Stimulated activated CD4-positive, alpha-beta T cell treated with anti-CD3 and anti-CD28 coated beads, TNF-alpha, amount 100 ng/mL, for 48 hours (primary cell): ENCODE measurements at regions not wholly inside any gene's neighbourhood (a gene's known extent, or its start where the extent isn't known, plus 50 kb on each side); places are given as distances from the start of the nearest gene placed in this dataset.

ENCODE experiments used
- DNase-seq, 3 donors: peaks; one replicate each; pipeline ENCODE4 v3.0.0-alpha.2; 2020; ENCODE audit warnings: low read depth in 3 of 3

DNA sequence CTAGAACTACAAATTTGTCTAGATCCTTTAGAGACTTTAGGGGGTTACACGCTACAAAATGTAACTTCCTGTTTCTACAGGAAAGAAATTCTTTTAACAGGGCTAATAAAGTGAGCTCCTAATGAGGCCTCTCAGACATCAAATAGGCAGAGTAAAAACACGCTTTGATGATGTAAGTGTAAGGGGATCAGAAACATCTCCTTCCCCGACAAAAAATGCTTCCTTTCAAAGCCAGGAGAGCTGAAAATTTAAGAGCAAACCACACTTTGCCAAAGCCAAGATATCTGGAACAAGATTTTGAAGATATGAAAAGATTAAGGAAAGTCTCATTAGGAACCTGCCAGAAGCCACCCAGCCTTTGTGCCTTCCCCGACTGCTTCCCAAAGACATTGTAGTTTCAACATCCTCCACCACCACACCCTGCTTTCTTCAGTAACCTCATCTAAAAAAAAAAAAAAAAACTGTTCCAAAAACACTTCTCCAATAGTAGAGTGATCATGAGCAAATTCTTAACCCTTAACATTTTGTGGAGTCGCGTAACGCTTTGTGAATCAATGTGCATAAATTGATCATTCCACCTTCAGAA lies 505.0 kb upstream of the THBS1 start:
- no peak for DNase-seq

DNA sequence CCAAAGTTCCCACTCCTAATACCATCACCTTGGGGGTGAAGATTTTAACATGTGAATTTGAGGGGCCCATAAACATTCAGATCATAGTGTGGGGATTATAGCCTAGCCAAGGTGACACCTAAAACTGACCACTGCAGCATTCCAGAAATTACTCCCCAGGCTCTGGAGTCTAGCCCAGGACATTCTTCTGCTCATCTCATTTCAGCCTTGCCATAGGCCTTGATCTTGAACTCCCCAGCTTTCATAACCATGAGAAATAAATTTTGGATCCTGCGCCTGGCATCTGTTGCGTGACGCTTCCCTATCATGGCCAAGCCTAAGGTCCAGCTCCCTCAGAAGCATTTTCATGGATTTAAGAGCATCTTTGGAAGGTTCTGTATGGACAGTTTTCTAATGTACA lies 502.9 kb upstream of the THBS1 start:
- no peak for DNase-seq

DNA sequence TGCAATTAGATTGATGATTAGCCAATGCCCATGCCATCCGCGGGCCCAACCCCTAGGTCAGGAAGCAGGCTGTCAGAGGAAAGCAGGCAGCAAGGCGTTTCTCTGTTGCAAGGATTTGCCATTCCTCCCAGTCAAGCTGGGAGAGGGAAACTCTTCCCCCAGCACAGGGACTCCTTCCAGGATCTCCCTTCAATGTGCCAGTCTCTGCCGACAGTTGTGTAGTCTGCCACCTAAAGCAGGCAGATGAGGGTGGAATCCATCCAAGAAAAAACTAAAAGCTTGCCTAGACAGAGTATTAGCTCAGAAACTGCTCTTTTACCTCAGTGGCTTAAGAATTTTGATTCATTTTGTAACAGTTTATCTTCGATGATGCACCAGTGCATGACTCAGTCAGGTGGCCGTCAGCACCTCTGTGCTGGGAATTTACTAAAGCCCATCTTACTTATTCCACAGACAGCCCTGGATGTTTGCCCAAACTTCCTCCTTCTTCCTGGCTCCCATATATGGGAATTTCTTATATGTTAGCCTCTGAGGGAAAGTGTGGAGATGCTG lies 501.5 kb upstream of the THBS1 start:
- no peak for DNase-seq

DNA sequence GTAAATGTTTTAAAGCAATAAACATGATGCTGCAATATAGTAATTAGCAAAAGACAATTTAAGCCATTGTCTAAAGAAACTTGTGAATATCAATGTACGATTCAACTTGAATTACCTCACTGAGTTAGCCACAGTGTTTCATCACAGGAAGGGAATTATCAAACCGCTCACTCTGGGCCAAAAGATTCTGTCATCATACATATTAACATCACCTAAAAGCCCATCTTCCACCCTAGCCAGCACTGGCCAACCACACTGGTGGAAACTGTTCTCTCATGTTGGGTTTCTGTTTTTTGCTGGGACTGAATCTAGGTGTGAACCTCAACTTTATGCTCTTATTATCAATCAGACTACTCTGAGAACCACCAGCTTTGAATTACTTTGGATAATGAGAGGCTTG lies 497.7 kb upstream of the THBS1 start:
- DNase-seq: no peak

DNA sequence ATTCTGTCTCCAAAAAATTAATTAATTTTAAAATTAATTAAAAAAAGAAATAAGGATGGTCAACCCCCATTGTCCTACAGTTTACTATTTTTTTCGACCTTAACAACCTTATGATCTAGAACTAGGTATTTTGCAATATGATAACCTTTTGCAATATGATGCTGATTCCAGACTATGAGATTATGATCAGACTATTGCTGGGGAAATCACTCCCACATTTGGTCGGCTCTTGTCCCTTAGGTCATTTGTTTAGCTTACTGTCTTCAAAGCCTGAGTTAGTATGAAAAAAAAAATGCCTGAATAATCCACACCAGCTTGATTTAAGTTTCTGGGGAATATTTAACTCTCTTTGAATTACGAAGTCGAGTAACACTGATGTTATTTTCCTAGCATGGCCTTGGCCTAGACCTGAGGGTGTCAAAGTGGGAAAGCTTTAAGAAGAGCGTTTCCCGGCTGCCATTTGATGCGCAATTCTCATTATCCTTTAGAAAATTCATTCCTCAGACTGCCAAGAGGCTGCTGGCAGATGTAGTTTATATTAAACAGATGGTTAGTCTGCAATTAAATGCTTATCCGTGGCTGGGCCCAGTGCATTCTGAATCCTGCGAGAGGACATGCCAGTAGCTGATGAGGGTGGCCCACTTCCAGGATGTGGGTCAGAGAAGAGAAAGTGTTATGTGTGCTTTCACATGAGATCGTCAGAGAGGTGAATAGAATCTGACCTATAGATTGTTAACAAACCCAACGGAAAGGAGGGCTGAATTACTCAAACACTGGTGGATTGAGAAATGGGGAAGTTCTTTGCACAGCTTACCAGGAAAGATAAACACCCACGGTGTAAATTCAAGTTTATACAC lies 496.0 kb upstream of the THBS1 start:
- DNase-seq: no peak

DNA sequence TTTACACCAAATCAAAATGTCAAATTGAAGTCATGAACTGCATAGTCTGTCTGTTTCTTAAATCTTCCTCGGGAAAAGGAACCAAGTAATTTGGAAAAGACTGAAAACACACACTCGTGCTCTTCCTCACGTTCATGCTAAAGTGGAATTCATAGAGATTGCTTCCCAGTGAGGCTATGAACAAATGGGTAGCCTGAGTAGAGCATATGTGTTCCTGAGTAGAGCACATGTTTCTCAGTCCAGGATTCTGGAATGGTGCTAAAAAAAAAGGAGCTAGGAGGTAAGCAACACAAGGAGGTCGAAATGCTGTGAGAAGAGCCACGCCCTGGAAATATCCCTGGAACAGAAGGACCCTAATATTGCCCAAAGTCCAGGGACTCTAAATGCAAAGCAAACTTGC lies 494.2 kb upstream of the THBS1 start:
- no peak for DNase-seq

DNA sequence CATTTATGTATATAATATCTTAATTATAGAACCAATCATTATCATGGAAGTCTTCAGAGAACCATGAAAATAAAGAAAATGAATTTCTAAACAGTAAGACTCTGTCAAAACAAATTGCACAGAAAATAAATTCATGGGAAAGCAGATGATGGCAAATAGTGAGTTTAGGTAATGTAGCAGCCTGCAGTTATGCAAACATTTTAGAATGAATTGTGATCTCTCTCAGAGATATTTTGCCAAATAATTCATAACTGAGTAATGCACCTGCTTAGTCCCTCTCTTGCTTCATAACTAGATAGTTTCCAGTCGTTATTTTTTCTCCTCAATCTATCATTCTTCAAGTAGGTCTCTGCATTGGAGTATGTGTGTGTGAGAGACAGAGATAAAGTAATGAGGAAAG lies 492.7 kb upstream of the THBS1 start:
- no peak for DNase-seq

DNA sequence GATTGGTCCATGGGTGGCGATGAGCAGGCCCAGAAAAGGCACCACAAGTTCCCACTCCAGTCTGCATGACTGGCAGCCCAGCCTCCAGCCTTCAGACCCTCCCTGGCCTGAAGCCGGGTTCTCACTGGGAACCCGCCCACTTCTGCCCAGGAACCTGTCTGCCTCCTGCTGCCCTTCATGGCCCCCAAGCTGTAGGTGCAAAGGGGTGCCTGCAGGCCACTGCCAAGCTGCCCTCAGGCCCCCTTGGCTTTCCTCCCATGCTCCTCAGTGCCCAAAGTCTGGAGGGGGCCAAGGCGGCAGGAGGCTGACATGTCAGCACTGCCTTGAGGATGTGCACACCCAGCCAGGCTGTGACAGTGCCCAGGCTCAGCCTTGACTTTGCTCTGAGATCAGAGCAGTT lies 488.5 kb upstream of the THBS1 start:
- DNase-seq: no peak

DNA sequence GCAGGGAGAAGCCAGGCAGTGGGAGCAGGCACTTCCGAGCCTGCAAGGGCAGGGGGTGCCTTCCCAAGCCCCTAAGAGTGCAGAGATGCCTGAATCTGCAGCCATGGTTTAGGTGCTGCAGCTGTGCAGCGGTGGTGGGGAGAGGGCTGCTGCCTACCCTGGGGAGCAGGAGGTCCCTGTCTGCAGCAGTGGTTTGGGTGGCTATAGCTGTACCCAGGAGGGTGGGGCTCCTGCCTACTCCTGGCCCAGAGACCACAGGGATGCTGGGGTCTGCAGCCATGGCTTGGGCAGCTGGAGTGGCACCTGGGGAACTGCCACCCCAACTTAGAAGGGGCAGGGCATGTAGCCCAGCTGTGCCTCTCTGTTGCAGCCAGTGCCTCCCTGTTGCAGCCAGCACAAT lies 488.1 kb upstream of the THBS1 start:
- no peak for DNase-seq

DNA sequence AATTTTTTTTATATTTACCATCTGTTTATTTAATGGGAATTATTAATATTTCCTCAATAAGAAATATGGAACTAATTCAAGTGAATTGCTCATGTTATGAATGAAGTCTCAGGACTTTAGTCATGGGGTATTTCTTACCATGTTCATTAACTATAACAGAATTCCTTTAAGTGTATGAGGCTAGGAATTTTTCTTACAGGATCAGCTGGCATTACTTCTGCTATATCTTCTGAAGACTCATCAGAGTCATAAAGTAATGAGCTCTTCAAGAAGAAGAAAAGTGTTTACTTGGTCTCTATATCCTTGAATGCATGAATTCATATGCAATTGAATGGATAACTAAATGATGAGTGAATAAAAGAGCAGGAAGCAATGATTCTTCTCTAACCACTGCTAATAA lies 486.8 kb upstream of the THBS1 start:
- DNase-seq: no peak

DNA sequence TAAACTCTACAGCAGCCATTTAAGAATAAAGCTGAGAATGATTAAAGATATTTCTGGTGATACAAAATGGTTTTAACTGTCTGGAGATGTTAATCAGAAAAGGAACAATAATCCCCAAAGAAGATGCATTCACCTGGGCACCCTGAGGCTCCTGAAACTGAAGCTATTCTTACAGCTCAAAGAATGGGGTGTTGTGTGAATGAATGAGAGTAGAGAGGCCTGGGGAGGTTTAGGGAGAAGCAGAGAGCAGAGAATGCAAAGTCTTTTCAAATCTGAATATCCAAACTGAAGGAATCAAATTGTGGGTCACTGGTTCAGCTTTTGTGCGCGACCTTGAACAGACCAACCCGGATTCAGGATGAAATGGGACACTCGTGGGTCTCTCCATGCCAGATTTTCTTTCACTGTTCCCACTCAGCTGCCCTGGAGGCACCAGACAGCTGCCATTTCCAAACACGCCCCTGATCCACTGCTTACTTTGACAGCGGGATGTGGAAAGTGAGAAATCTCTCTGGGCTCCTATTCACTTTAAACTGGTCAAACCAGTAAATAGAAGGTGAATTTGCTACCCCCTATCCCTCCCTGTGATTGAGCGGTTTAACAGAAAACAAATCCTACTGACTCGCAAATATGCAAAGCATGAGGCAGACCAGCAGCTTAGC lies 485.5 kb upstream of the THBS1 start:
- no peak for DNase-seq

DNA sequence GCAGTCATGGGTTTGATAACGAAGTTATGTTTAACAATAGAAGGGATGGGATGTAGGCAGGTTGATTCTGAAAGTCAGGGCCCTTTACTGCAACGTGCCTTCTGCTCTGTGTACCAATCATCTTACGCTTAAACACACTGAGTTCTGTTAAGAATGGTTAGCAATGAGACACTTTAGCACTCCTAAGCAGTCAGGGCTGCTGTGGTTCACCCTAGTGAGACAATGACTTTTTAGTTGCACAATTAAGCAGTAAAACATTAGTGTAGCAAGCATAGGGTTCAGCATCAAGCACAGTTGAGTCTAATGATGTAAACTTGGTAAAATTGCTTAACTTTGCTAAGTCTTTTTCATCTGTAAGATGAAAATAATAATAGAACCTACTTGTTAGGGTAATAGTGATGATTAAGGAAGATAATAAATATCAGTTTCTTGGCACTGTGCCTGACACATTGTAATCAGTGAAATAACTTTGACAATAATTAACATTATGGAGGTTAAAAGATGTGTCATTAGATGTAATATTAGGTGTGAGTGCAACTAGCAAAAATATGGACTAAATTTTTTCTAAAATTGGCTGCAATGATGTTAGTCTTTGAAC lies 484.2 kb upstream of the THBS1 start:
- no peak for DNase-seq

DNA sequence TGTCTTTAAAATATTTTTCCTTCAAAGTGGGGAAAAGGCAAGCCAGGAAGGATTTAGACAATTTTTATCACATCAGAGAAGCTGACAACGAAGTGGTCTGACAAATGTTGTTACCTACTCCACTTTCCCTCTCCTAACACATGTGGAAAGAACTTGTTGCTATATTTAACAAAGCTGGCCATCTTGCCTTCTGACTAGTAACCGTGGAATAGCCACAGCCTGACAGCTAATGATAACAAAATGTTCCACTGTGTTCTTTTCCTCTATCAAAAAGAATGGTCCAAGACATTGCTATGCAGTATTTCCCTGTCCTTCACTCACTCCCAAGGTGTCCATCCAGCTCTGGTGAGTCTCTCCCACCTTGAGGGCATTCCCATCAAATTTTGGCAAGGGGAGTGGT lies 481.4 kb upstream of the THBS1 start:
- DNase-seq: no peak

DNA sequence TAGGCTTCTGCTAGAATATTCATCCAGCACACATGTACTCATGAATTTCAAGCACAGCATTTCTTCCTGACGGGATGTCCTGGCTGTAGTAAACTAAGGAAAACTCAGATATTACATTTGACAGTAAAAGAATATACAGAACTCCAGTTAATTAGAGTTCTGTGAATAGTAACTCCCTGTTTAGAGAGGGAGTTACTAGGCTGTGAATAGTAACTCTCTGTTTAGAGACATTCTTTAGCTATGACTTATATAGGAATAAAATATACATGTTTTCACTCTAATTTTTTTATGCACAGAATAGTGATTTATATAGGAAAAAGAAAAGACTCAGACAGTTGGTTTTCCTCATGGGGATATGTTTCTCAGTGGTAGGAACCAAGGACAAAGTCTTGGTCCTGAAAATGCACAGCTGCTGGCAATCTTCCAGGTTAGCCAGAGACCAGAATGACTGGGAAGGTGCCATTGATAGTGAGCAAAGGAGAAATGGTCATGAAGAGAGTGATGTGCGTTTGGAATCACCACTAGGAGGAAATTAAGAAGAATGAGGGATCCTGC lies 480.7 kb upstream of the THBS1 start:
- DNase-seq: no peak

DNA sequence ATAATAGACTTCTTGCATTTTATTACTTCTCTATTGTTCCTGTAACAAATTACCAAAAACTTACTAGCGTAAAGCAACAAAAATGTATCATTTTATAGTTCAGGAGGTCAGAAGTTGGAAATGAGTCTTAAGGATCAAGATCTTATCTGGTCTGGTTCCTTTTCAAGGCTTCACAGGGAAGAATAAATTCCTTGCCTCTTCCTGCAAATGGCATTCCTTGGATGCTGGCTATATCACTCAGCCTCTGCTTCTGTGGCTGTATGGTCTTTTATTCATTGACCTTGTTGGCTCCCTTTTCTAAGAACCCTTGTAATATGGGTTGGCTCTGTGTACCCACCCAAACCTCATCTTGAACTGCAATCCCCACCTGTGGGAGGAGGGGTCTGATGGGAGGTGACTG lies 478.4 kb upstream of the THBS1 start:
- DNase-seq: no peak

DNA sequence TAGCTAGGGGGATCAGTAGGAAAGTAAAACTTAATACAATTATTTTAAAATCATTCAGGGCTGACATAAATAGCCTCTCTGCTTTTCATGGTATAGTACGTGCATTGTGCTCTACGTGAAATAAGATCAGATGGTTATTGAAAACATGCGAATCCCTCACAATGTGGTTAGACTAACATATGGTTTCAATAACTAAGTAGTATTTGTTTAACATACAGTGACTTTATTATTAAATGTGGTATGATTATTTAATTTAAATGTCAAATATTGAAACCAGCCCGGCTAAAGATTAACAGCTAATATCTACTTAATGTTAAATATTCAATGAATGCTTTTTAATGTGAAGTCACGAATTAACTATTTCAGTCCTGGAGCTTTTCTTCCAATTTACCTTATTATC lies 473.9 kb upstream of the THBS1 start:
- DNase-seq: no peak

DNA sequence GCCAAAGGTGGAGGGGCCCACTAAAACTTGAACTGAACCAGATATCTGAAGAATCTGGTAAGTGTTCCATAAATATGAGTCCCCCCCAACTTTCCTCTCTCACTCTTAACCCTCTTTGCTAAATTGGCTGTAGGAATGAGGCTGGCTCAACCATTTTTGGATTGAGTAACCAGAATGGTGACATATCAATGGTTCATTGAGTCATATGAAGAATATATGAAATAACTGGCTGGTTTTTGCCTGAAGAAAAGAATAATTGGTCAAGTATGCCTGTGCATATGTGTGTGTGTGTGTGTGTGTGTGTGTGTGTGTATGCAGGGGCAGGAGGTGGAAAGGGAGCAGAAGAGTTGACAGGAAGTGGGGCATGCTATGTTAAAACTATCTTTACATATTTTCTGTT lies 472.9 kb upstream of the THBS1 start:
- DNase-seq: no peak

DNA sequence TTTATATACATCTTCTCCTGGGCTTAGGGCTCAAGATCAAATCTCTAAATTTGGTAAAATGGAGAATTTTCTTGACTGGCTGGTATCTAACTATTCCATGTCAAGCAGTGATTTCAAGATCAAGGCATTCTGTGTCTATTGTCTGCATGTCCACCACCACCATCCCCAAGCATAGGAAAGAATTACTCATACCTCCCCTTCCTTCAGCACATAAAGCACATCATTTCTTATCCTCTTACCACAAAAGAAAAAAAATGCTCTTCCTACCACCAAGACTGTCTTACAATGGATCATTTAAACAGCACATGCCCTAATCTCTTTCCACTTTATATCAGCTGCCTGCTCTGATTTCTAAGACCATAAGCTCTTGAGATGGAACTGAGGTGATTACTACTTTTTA lies 470.5 kb upstream of the THBS1 start:
- DNase-seq: no peak

DNA sequence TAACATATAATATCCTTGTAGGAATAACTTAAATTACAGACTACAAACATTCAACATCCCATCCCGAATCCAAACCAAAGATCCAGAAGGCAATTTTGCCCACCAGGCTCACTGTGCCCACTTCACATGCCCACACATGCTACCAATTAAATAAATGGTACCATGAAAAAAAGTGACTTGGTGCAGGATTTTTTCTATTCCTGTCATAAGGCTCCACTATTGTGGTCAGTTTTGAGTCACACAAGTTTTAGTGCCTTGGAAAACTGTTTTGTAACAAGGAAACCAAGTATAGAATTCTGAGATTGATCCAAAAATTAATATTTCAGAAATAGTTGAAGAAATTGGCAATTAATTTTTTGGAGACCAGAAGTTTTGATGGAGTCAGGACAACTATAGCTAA lies 470.1 kb upstream of the THBS1 start:
- DNase-seq: no peak

DNA sequence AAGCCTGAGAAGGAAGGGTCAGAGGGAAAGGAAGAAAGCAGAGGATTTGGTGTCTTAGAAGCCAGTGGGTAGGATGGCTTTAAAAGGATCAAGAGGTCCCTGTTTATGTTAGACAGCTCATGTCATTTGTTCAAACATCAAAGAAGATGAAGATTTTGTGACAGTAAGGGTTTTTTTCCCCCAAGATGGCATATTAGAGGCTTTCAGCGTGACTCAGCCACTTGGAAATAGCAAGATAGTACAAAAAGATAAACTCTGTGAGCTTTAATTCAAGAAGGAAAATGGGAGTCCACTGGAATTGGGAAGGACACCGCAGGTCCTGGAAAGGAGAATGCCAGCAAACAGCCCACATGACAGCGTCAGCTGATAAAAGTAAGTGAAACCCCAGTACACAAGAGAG lies 467.1 kb upstream of the THBS1 start:
- DNase-seq: no peak

DNA sequence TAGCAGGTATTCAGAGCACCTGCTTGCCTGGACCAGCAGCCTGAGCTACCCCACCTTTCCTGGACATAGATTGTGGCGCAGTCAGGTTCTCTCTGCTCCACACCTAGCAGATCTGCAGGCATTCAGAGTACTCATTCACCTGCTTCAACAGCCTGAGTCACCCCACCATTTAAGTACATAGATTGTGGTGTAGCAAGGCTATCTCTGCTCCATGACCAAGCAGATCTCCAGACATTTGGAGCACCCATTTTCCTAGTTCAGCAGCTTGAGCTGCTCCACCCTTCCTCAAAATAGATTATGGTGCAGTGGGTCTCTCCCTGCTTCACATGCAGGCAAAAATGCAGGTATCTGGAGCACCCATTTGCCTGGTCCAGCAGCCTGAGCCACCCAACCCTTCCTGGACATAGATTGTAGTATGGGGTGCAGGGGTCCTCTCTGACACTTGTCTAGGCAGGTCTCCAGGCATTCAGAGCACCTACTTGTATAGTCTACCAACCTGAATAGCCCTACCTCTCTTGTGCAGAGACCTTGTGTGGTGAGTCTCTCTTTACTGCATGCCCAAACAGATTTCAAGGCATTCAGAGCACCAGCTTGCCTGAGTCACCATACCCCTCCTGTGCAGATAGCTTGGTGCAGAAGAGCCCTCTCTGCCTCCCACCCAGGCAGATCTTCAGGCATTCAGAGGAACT lies 466.0 kb upstream of the THBS1 start:
- DNase-seq: no peak
